ENCODE measurements at regions not wholly inside any gene's neighbourhood (a gene's known extent, or its start where the extent isn't known, plus 50 kb on each side); places are given as distances from the start of the nearest gene placed in this dataset.
A peak's percentile ranks its signal among the peaks of the same experiment; 100 is the strongest.

GRCh38 chr10:90484518-90484917, 373.3 kb downstream of the HTR7 start:
- peak; percentile 99 for ATAC-seq

GRCh38 chr10:90494183-90494582, 363.7 kb downstream of the HTR7 start:
- ATAC-seq = no peak

GRCh38 chr10:90504172-90504571, 353.7 kb downstream of the HTR7 start:
- no peak for ATAC-seq

- ATAC-seq = no peak
Measured at GRCh38 chr10:90526721-90527120, 331.1 kb downstream of the HTR7 start.

GRCh38 chr10:90530521-90530920, 327.3 kb downstream of the HTR7 start:
- no peak for ATAC-seq

- no peak for ATAC-seq
Measured at GRCh38 chr10:90557385-90557784, 300.5 kb downstream of the HTR7 start.

GRCh38 chr10:90560331-90560730, 297.5 kb downstream of the HTR7 start:
- no peak for ATAC-seq

GRCh38 chr10:90561666-90562065, 296.2 kb downstream of the HTR7 start:
- no peak for ATAC-seq

GRCh38 chr10:90571481-90572258, 286.2 kb downstream of the HTR7 start:
- ATAC-seq = no peak

- ATAC-seq = no peak
Measured at GRCh38 chr10:90575125-90575524, 282.7 kb downstream of the HTR7 start.

- no peak for ATAC-seq
Measured at GRCh38 chr10:90577569-90577968, 280.3 kb downstream of the HTR7 start.

GRCh38 chr10:90579602-90580242, 278.1 kb downstream of the HTR7 start:
- no peak for ATAC-seq

GRCh38 chr10:90583416-90583815, 274.4 kb downstream of the HTR7 start:
- no peak for ATAC-seq

- ATAC-seq = no peak
Measured at GRCh38 chr10:90587081-90587491, 270.8 kb downstream of the HTR7 start.

- no peak for ATAC-seq
Measured at GRCh38 chr10:90587561-90587960, 270.3 kb downstream of the HTR7 start.

GRCh38 chr10:90588222-90588621, 269.6 kb downstream of the HTR7 start:
- no peak for ATAC-seq

- ATAC-seq = no peak
Measured at GRCh38 chr10:90589825-90590224, 268.0 kb downstream of the HTR7 start.

GRCh38 chr10:90591629-90592028, 266.2 kb downstream of the HTR7 start:
- ATAC-seq = no peak

- no peak for ATAC-seq
Measured at GRCh38 chr10:90592638-90593302, 265.1 kb downstream of the HTR7 start.

- no peak for ATAC-seq
Measured at GRCh38 chr10:90598513-90598912, 259.3 kb downstream of the HTR7 start.

GRCh38 chr10:90602862-90603610, 254.8 kb downstream of the HTR7 start:
- no peak for ATAC-seq

GRCh38 chr10:90604636-90605035, 253.2 kb downstream of the HTR7 start:
- no peak for ATAC-seq

- ATAC-seq = no peak
Measured at GRCh38 chr10:90605506-90605905, 252.3 kb downstream of the HTR7 start.
